Upper lobe of left lung (tissue), 4 donors: ENCODE measurements at regions not wholly inside any gene's neighbourhood (a gene's known extent, or its start where the extent isn't known, plus 50 kb on each side); places are given as distances from the start of the nearest gene placed in this dataset.

Source experiments
- POLR2A ChIP-seq, 4 donors: fragments of 450-650 bp; IDR thresholded peaks; one replicate each; pipeline ENCODE4 v1.5.1; 2016 to 2017; ENCODE audit warnings: antibody characterized with exemption in 4 of 4, mild to moderate bottlenecking in 2 of 4
- TF ChIP-seq, protein P1 (sequence below), 6 experiments: fragments of 450-650 bp in 4 of 6; fragments of 200-600 bp in 2 of 6; sonication (generic) in 2 of 6; IDR thresholded peaks; one replicate each; pipeline ENCODE4 v1.5.1; 2016 to 2019; ENCODE audit warnings: antibody characterized with exemption in 6 of 6

DNA sequence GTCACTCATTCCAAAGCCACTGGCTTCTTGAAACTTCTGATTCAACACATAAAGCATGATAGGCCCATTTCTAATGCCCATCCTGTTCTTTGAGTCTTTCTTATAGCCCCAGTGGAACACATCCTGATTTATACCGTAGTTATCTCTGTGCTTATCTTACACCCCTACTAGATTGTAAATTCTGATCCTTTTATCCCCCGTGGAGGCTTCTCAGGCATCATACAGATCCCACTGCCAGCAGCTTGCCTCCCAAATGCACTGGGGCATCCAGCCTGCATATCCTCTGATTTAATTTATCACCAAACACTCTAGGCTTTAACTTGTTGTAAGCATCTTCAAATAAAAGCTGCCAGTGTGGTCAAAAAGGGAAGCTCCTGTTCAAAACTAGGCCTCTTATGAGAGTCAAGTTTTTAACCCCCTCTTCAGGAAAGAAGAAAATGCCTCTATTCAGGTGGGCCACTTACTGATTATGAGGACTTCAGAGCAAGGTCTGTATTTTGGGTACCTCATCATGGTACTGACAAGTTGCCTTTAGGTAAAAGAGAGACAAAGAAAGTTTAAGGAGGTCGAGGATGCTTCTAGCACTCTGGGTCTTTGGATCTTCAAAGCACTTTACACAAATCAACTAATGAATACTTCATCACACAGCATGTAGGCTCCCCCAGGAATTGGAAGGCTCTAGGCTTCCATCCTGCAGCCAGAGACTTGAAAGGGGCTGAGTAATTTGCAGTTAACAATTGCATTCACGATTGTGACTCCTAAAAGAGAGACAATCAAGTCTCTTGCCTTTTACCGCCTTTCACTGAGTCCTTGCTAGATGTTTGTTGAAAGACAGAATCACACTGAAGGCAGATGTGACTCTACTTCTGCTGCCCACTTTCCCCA, 95.8 kb upstream of the LDB2 start:
- TF ChIP-seq, protein P1, sequence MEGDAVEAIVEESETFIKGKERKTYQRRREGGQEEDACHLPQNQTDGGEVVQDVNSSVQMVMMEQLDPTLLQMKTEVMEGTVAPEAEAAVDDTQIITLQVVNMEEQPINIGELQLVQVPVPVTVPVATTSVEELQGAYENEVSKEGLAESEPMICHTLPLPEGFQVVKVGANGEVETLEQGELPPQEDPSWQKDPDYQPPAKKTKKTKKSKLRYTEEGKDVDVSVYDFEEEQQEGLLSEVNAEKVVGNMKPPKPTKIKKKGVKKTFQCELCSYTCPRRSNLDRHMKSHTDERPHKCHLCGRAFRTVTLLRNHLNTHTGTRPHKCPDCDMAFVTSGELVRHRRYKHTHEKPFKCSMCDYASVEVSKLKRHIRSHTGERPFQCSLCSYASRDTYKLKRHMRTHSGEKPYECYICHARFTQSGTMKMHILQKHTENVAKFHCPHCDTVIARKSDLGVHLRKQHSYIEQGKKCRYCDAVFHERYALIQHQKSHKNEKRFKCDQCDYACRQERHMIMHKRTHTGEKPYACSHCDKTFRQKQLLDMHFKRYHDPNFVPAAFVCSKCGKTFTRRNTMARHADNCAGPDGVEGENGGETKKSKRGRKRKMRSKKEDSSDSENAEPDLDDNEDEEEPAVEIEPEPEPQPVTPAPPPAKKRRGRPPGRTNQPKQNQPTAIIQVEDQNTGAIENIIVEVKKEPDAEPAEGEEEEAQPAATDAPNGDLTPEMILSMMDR (IDR thresholded peaks at IDR 0.05), result no peak
- TF ChIP-seq POLR2A (IDR thresholded peaks at IDR 0.05), result no peak
